ENCODE measurements at regions not wholly inside any gene's neighbourhood (a gene's known extent, or its start where the extent isn't known, plus 50 kb on each side); places are given as distances from the start of the nearest gene placed in this dataset.

DNA sequence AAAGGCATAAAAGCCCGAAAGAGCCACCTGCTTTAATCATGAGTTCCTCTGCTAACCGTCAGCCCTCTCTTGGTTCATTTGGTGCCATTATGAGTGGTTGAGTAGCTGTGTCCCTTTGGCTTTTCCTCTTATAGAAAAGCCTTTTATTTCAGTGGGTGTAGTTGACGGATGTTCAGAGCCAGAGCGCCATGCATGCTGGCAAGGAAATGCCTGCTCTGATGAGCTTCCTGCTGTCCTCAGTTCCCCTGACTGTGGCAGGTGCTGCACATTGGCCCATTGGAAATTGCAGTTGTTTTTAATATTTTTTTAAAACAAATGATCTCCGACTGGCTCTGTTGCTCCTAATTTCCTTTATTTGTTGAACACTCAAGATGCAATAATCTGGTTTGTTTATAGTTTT is 77.3 kb upstream of the LIMCH1 start:
- TF ChIP-seq EP300 (IDR thresholded peaks at IDR 0.05) = no peak
- TF ChIP-seq, protein P1, sequence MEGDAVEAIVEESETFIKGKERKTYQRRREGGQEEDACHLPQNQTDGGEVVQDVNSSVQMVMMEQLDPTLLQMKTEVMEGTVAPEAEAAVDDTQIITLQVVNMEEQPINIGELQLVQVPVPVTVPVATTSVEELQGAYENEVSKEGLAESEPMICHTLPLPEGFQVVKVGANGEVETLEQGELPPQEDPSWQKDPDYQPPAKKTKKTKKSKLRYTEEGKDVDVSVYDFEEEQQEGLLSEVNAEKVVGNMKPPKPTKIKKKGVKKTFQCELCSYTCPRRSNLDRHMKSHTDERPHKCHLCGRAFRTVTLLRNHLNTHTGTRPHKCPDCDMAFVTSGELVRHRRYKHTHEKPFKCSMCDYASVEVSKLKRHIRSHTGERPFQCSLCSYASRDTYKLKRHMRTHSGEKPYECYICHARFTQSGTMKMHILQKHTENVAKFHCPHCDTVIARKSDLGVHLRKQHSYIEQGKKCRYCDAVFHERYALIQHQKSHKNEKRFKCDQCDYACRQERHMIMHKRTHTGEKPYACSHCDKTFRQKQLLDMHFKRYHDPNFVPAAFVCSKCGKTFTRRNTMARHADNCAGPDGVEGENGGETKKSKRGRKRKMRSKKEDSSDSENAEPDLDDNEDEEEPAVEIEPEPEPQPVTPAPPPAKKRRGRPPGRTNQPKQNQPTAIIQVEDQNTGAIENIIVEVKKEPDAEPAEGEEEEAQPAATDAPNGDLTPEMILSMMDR (IDR thresholded peaks at IDR 0.05) = no peak
